NCI-H146 treated with DMSO at 0.1 percent for 48 hours (cell line): ENCODE measurements at regions not wholly inside any gene's neighbourhood (a gene's known extent, or its start where the extent isn't known, plus 50 kb on each side); places are given as distances from the start of the nearest gene placed in this dataset.
A peak's percentile ranks its signal among the peaks of the same experiment; 100 is the strongest.

ENCODE experiments used
- DNase-seq: peaks from one replicate; lab custom pipeline; 2025; ENCODE audit not compliant: unreplicated experiment; lab: John Stamatoyannopoulos, UW

DNA sequence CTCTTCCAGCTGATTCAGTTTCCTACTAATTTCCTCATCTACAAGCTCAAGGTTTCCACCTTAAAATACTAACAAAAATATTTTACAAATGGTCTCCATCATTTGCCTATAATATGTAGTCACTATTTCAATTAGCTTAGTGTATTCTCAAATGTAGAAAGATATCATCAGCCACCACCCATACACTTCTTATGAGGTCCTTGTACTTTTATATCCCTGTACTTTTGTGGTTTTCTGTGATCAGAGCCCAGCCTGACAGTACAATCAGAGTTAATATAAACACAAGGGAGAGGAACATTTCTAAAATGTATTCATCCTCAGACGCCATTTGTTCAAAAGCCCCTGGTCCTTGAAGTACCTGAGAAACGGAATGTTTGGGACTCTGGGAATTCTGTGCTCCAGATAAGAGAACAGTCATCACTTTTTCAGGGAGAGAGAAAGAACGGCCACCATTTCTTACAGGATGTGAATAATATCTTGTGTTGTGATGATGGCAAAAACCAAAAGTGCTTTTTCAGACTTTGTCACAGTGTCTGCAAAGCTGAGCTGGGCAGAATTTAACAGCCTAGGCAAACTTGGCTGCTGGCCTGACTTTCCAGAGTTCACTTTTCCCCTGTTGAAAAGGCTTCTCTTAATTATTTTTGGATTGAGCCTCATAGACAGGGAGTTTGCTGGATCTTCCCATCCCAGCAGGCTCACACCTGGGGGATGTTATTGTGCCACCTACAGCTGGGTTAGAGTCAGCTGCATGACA lies 361.7 kb upstream of the ACVR2A start:
- no peak for DNase-seq

- no peak for DNase-seq
Observed at GRCh38 chr2:147482111-147482895, 362.5 kb upstream of the ACVR2A start.

GRCh38 chr2:147479358-147479757 lies 365.5 kb upstream of the ACVR2A start:
- DNase-seq: no peak

- no peak for DNase-seq
Observed at GRCh38 chr2:147473075-147473474, 371.8 kb upstream of the ACVR2A start.

GRCh38 chr2:147471126-147471525 lies 373.7 kb upstream of the ACVR2A start:
- DNase-seq: no peak

GRCh38 chr2:147469471-147469870 lies 375.4 kb upstream of the ACVR2A start:
- DNase-seq: peak; percentile 76

DNA sequence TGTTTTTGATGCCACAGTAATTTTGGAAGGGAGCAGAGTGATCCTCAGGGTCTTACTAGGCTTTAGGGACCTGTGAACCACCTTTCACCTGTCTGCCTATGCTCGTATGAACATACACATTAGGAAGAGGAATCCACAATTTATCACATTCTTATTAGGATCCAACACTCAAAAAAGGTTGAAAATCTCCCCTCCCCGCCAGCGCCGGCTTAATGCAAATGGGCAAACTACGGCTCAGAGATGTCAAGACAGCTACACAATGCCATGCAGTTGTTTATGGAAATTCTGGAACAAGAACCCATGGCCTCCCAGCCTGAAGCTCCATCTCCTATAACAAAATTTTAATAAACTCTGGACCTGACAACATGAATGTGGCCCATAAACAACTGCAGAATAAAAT lies 375.9 kb upstream of the ACVR2A start:
- peak; percentile 39 for DNase-seq

- peak; percentile 37 for DNase-seq
Observed at GRCh38 chr2:147468349-147468748, 376.5 kb upstream of the ACVR2A start.

GRCh38 chr2:147467441-147467840 lies 377.4 kb upstream of the ACVR2A start:
- DNase-seq: no peak

GRCh38 chr2:147464737-147465357 lies 380.0 kb upstream of the ACVR2A start:
- DNase-seq: no peak

- no peak for DNase-seq
Observed at GRCh38 chr2:147463881-147464520, 380.8 kb upstream of the ACVR2A start.

GRCh38 chr2:147460155-147460554 lies 384.7 kb upstream of the ACVR2A start:
- DNase-seq: no peak

DNA sequence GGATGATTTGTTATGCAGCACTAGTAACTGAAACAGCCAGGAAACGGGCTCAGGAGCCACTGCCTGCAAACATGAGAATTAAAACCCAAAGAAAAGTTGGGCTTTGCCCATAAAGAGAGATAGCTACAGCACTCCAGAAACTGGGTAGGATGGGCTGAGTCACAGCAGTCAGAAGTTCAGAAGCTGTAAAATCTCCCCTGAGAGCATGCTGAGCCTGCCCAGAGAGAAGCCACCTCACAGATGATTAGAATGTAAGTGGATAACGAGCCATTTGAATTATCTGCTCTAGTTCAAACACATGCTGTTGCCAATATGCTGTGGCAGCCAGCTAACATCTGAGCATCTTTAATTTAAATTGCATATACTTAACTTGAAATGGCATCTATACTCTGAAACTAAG lies 388.1 kb upstream of the ACVR2A start:
- no peak for DNase-seq

DNA sequence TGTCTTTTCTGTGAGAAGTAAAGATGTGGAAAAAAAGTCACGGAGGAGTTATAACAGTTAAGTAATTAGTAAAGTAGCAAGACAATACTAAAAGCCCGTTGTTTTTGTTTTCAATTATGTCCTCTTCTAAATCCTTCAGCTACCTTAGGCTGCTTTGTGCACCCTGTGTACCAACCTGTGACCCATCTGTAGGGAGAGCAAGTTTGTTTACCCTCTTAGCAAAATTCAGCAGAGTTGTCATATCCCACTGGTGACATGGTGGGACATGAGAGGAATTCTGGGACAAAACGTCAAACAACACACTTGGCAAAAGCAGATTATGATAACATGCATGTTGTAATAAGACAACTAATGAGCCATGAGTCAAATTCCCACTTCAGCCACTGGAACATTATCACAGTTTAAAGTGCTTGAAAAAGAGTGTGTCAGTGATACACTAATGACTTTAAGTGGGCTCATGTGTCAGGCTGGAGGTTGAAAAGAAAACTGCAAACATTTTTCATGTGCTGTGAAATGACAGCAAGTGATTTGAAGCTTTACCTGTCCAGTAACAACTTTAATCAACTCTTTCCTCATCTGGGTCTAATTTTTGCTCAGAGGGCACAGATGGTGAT lies 392.8 kb upstream of the ACVR2A start:
- no peak for DNase-seq

DNA sequence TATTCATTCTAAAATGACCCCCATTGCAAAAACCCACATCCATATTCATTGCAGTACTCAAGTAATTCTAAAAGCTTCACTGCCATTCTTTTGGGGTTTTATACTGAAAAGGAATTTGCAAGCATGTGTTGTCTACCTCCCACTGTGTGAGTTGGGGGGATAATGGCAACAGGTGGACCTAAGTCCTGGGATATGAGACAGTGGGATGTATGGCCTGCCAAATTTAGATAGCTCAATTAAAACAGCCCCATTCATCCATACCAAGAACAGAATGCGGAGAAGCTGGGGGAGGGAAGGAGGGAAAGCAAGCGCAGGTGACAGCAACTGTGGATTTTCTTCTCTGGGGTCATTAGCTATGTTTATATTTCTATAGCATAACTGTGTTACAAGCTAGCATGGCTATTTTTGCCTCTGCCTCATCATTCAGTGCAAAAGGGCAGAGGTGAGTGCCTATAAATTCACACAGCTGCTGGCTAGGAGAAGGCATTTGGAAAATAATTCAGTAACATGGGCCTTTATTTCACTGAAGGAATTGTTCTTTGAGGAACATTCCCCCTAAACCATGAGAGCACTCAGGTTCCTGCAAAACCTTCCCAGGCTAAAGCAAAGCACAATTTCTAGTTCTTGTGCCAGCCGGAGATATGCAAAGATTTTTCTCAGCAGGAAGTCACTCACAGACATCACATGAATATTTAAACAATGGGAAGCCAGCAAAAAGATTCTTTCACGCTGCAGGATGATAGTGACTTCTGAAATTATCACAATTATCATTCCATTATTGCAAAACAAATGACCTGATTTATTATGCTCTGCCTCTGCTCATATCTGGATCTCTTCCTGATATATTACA lies 393.9 kb upstream of the ACVR2A start:
- DNase-seq: peak; percentile 44

DNA sequence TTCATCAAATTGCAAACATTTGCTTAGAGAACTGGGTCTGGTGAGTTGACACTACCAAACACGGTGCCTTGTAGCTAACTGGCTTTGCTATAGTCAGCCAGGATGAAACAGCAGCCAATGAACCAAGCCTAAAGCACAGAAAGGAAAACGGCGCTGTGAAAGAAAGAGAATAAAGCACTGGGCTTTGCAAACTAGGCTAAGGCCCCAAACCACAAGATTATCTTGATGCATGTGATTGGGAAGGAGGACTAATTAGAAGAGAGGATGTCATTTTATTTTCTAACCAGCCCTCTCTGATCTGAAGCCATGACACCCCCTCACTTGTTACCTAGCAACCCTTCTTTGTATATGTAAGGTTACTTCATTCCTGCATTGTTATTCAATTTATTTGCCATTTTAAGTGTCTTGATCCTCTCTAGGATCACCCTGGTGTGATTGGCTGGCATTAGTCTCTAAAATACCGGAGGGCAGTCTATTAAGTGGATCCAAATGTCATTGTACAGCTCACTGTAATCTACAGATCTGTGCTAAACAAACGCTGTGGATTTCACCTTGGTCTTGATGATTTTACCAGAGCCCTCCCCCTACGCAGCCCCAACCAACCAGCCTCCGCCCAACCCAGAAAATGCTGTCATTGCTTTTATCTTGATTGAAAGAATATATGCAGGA lies 395.4 kb upstream of the ACVR2A start:
- peak; percentile 83 for DNase-seq

DNA sequence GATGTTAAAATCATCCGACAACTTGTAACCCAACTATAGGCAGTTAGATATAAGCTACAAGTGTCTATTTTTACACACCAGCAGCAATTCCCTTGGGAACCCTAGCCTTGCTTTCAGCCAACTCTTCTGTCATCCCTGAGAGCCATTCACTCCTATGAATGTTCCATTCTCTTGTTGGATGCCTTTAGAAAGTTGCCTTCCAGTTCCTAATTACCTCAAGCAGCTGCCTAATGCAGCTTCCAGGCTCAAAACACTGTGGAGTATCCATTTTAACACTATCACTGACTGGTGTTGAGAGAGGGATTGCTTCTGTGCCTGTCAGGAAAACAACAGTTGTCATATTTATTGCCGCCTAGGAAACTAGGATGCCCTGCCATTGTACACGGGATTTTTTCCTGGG lies 402.0 kb upstream of the ACVR2A start:
- no peak for DNase-seq

- DNase-seq: peak; percentile 65
Observed at GRCh38 chr2:147441182-147441581, 403.6 kb upstream of the ACVR2A start.

DNA sequence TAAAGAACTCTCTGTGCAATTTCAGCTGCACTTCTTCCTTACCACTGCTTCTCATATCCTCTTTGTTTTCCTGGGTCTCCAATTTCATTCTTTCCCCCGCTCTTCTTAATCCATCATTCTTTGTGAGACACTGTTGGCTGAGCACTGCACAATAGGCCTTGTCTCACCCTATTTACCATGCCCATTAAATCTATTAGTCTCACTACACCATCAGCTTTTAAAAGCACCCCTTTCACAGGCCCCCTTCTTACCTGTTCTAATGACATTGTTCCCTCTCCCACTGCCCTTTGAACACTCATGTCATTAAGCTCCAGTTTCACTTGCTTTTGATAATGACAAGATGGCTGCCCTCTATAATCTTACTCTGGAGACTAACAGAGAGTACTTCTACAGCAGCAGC lies 404.1 kb upstream of the ACVR2A start:
- peak; percentile 83 for DNase-seq

DNA sequence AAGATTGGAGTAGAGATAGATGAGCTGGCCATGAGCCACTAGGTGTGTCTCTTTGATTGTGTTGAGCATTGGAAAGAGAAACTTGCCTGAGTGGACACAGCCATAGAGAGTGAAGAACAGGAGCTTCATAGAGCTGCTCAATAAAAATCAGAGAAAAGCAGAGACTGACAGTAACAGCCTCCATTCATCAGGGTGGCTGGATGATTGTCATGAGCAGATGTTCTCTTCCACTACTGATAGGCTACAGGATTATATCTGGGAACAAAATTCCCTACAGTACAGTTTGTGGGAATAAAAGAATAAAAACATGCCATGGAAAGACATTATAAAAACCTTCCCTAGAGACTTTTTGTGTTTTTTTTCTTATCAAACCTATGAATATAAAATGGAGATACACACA lies 404.8 kb upstream of the ACVR2A start:
- DNase-seq: no peak
